ENCODE measurements at regions not wholly inside any gene's neighbourhood (a gene's known extent, or its start where the extent isn't known, plus 50 kb on each side); places are given as distances from the start of the nearest gene placed in this dataset.

- H3K9me3 ChIP-seq, result no peaks in the 10 kb centered on the region
- H3K4me1 ChIP-seq, result no peaks in the 10 kb centered on the region
- no peak overlapping the region for H3K4me3 ChIP-seq
- in situ Hi-C loops (cut with MboI; ENCODE audit: low sequenced_read_pairs), result no loop called here
- no peak for DNase-seq (ENCODE audit: low spot score in 2 of 2)
- no peaks in the 10 kb centered on the region for H3K27me3 ChIP-seq (ENCODE audit: low read depth)
- no peaks in the 10 kb centered on the region for H3K36me3 ChIP-seq (replicated peaks)
Observed at GRCh38 chr1:14451217-14451616, 147.3 kb upstream of the KAZN start.

- in situ Hi-C loops (cut with MboI; ENCODE audit: low sequenced_read_pairs), result no loop called here
- Histone ChIP-seq H3K4me3 (no peak overlapping the region), H3K27me3 (ENCODE audit: low read depth) (0 out of 2 replicates have a peak, but pooled peaks cover 2% of the 10 kb centered on the region), H3K4me1 (no peaks in the 10 kb centered on the region), H3K36me3 (replicated peaks) (no peaks in the 10 kb centered on the region), H3K9me3 (no peaks in the 10 kb centered on the region)
- no peak for DNase-seq (ENCODE audit: low spot score in 2 of 2)
Observed at GRCh38 chr1:14452551-14452950, 145.9 kb upstream of the KAZN start.

- no peak for DNase-seq (ENCODE audit: low spot score in 2 of 2)
- no peak overlapping the region for H3K4me3 ChIP-seq
- in situ Hi-C loops (cut with MboI; ENCODE audit: low sequenced_read_pairs), result no loop called here
- H3K27me3 ChIP-seq (ENCODE audit: low read depth), result 0 out of 2 replicates have a peak, but pooled peaks cover 2% of the 10 kb centered on the region
- H3K36me3 ChIP-seq (replicated peaks), result no peaks in the 10 kb centered on the region
- H3K9me3 ChIP-seq, result no peaks in the 10 kb centered on the region
- no peaks in the 10 kb centered on the region for H3K4me1 ChIP-seq
Observed at GRCh38 chr1:14460173-14460572, 138.3 kb upstream of the KAZN start.

- DNase-seq (ENCODE audit: low spot score in 2 of 2), result no peak
- Histone ChIP-seq H3K4me1 (no peaks in the 10 kb centered on the region), H3K4me3 (no peak overlapping the region), H3K27me3 (ENCODE audit: low read depth) (no peaks in the 10 kb centered on the region), H3K36me3 (replicated peaks) (no peaks in the 10 kb centered on the region), H3K9me3 (no peaks in the 10 kb centered on the region)
- in situ Hi-C loops (cut with MboI; ENCODE audit: low sequenced_read_pairs), result no loop called here
Observed at GRCh38 chr1:14462851-14463250, 135.6 kb upstream of the KAZN start.

GRCh38 chr1:14466006-14466405, 132.5 kb upstream of the KAZN start:
- no peak for DNase-seq (ENCODE audit: low spot score in 2 of 2)
- Histone ChIP-seq H3K36me3 (replicated peaks) (no peaks in the 10 kb centered on the region), H3K4me3 (no peak overlapping the region), H3K9me3 (no peaks in the 10 kb centered on the region), H3K4me1 (no peaks in the 10 kb centered on the region), H3K27me3 (ENCODE audit: low read depth) (no peaks in the 10 kb centered on the region)
- in situ Hi-C loops (cut with MboI; ENCODE audit: low sequenced_read_pairs), result no loop called here

GRCh38 chr1:14467112-14467511, 131.4 kb upstream of the KAZN start:
- no peaks in the 10 kb centered on the region for H3K36me3 ChIP-seq (replicated peaks)
- H3K4me3 ChIP-seq, result no peak overlapping the region
- in situ Hi-C loops (cut with MboI; ENCODE audit: low sequenced_read_pairs), result no loop called here
- H3K27me3 ChIP-seq (ENCODE audit: low read depth), result no peaks in the 10 kb centered on the region
- no peak for DNase-seq (ENCODE audit: low spot score in 2 of 2)
- H3K9me3 ChIP-seq, result no peaks in the 10 kb centered on the region
- H3K4me1 ChIP-seq, result no peaks in the 10 kb centered on the region

- DNase-seq (ENCODE audit: low spot score in 2 of 2), result no peak
- in situ Hi-C loops (cut with MboI; ENCODE audit: low sequenced_read_pairs), result no loop called here
- H3K4me1 ChIP-seq, result no peaks in the 10 kb centered on the region
- H3K27me3 ChIP-seq (ENCODE audit: low read depth), result no peaks in the 10 kb centered on the region
- no peak overlapping the region for H3K4me3 ChIP-seq
- no peaks in the 10 kb centered on the region for H3K36me3 ChIP-seq (replicated peaks)
- H3K9me3 ChIP-seq, result no peaks in the 10 kb centered on the region
Observed at GRCh38 chr1:14468751-14469150, 129.7 kb upstream of the KAZN start.

- no peak overlapping the region for H3K4me3 ChIP-seq
- in situ Hi-C loops (cut with MboI; ENCODE audit: low sequenced_read_pairs), result no loop called here
Observed at GRCh38 chr1:14470802-14471201, 127.7 kb upstream of the KAZN start.

GRCh38 chr1:14474856-14475255, 123.6 kb upstream of the KAZN start:
- Histone ChIP-seq H3K36me3 (replicated peaks) (no peaks in the 10 kb centered on the region), H3K4me1 (peaks cover 2% of the 10 kb centered on the region; the same call in 1 of the 2 replicates), H3K9me3 (no peaks in the 10 kb centered on the region), H3K4me3 (no peak overlapping the region), H3K27me3 (ENCODE audit: low read depth) (no peaks in the 10 kb centered on the region; the same call in 1 of the 2 replicates)
- no peak for DNase-seq (ENCODE audit: low spot score in 2 of 2)
- in situ Hi-C loops (cut with MboI; ENCODE audit: low sequenced_read_pairs), result no loop called here

More at GRCh38 chr1:14470802-14471201, 127.7 kb upstream of the KAZN start:
- Histone ChIP-seq H3K36me3 (replicated peaks) (no peaks in the 10 kb centered on the region), H3K4me1 (no peaks in the 10 kb centered on the region), H3K27me3 (ENCODE audit: low read depth) (no peaks in the 10 kb centered on the region; the same call in 1 of the 2 replicates), H3K9me3 (no peaks in the 10 kb centered on the region)
- DNase-seq (ENCODE audit: low spot score in 2 of 2), result no peak

GRCh38 chr1:14476170-14476955, 122.1 kb upstream of the KAZN start:
- H3K36me3 ChIP-seq (replicated peaks), result no peaks in the 10 kb centered on the region
- in situ Hi-C loops (cut with MboI; ENCODE audit: low sequenced_read_pairs), result no loop called here
- H3K4me3 ChIP-seq, result no peak overlapping the region
- H3K4me1 ChIP-seq, result peaks cover 4% of the 10 kb centered on the region; the same call in 1 of the 2 replicates
- no peaks in the 10 kb centered on the region for H3K9me3 ChIP-seq
- no peaks in the 10 kb centered on the region; the same call in 1 of the 2 replicates for H3K27me3 ChIP-seq (ENCODE audit: low read depth)
- no peak for DNase-seq (ENCODE audit: low spot score in 2 of 2)

GRCh38 chr1:14478120-14478519, 120.4 kb upstream of the KAZN start:
- Histone ChIP-seq H3K27me3 (ENCODE audit: low read depth) (no peaks in the 10 kb centered on the region; the same call in 1 of the 2 replicates), H3K4me1 (peaks cover 4% of the 10 kb centered on the region), H3K9me3 (no peaks in the 10 kb centered on the region), H3K36me3 (replicated peaks) (no peaks in the 10 kb centered on the region), H3K4me3 (no peak overlapping the region)
- in situ Hi-C loops (cut with MboI; ENCODE audit: low sequenced_read_pairs), result no loop called here
- DNase-seq (ENCODE audit: low spot score in 2 of 2), result no peak

GRCh38 chr1:14479865-14480264, 118.6 kb upstream of the KAZN start:
- DNase-seq (ENCODE audit: low spot score in 2 of 2), result no peak

GRCh38 chr1:14482784-14483450, 115.6 kb upstream of the KAZN start:
- Histone ChIP-seq H3K4me3 (no peak overlapping the region), H3K9me3 (no peaks in the 10 kb centered on the region), H3K27me3 (ENCODE audit: low read depth) (no peaks in the 10 kb centered on the region), H3K36me3 (replicated peaks) (no peaks in the 10 kb centered on the region), H3K4me1 (peaks cover 4% of the 10 kb centered on the region)
- in situ Hi-C loops (cut with MboI; ENCODE audit: low sequenced_read_pairs), result no loop called here
- peak in 1 of 2 experiments; percentile 46 for DNase-seq (ENCODE audit: low spot score in 2 of 2)

More at GRCh38 chr1:14479865-14480264, 118.6 kb upstream of the KAZN start:
- no peaks in the 10 kb centered on the region for H3K36me3 ChIP-seq (replicated peaks)
- H3K4me3 ChIP-seq, result no peak overlapping the region
- no peaks in the 10 kb centered on the region for H3K9me3 ChIP-seq
- no peaks in the 10 kb centered on the region; the same call in 1 of the 2 replicates for H3K27me3 ChIP-seq (ENCODE audit: low read depth)
- in situ Hi-C loops (cut with MboI; ENCODE audit: low sequenced_read_pairs), result no loop called here
- H3K4me1 ChIP-seq, result peaks cover 4% of the 10 kb centered on the region

- DNase-seq (ENCODE audit: low spot score in 2 of 2), result no peak
- H3K36me3 ChIP-seq (replicated peaks), result no peaks in the 10 kb centered on the region
- in situ Hi-C loops (cut with MboI; ENCODE audit: low sequenced_read_pairs), result no loop called here
Observed at GRCh38 chr1:14485285-14485684, 113.2 kb upstream of the KAZN start.

More at GRCh38 chr1:14485285-14485684, 113.2 kb upstream of the KAZN start:
- Histone ChIP-seq H3K4me1 (no peaks in the 10 kb centered on the region; the same call in 1 of the 2 replicates), H3K9me3 (no peaks in the 10 kb centered on the region), H3K4me3 (no peak overlapping the region), H3K27me3 (ENCODE audit: low read depth) (no peaks in the 10 kb centered on the region)

Measured in HAP-1 (cell line).